IPS-20b (cell line): ENCODE measurements at regions not wholly inside any gene's neighbourhood (a gene's known extent, or its start where the extent isn't known, plus 50 kb on each side); places are given as distances from the start of the nearest gene placed in this dataset.

Experiments used
- H3K27ac ChIP-seq: one replicate; pipeline ENCODE4 v1.5.1; 2013; ENCODE audit warnings: low read length
- H3K27me3 ChIP-seq: 2 replicates; pipeline ENCODE4 v1.6.1; 2013; ENCODE audit warnings: mild to moderate bottlenecking, low read length, inconsistent platforms; ENCODE audit not compliant: insufficient read depth
- H3K36me3 ChIP-seq: 2 replicates; pipeline ENCODE4 v1.6.1; 2013; ENCODE audit warnings: low read depth, mild to moderate bottlenecking, inconsistent platforms, low read length, moderate library complexity; ENCODE audit not compliant: insufficient read depth
- H3K4me1 ChIP-seq: 2 replicates; pipeline ENCODE4 v1.6.1; 2013; ENCODE audit warnings: mild to moderate bottlenecking, control low read depth, inconsistent platforms, low read length, moderate library complexity; ENCODE audit not compliant: insufficient read depth
- H3K4me3 ChIP-seq: 2 replicates; pipeline ENCODE4 v1.5.1; 2013; ENCODE audit warnings: mild to moderate bottlenecking, low read length, inconsistent platforms
- H3K9ac ChIP-seq: 2 replicates; pipeline ENCODE4 v1.6.1; 2013; ENCODE audit warnings: low read depth, mild to moderate bottlenecking, inconsistent platforms, low read length, moderate library complexity
- H3K9me3 ChIP-seq: 2 replicates; pipeline ENCODE4 v1.6.1; 2013; ENCODE audit warnings: mild to moderate bottlenecking, low read depth, low read length, inconsistent platforms; ENCODE audit not compliant: insufficient read depth

- Histone ChIP-seq H3K36me3 (no peaks in the 10 kb centered on the region), H3K9ac (no peak overlapping the region), H3K4me3 (no peak overlapping the region), H3K4me1 (peaks cover 11% of the 10 kb centered on the region; the same call in 1 of the 2 replicates), H3K27ac (no peak overlapping the region), H3K27me3 (no peaks in the 10 kb centered on the region), H3K9me3 (no peaks in the 10 kb centered on the region)
Observed at GRCh38 chr5:167602067-167602466, 689.4 kb upstream of the WWC1 start.

GRCh38 chr5:167603135-167603534 lies 688.3 kb upstream of the WWC1 start:
- H3K4me1 ChIP-seq: peaks cover 11% of the 10 kb centered on the region; the same call in 1 of the 2 replicates
- H3K9me3 ChIP-seq: no peaks in the 10 kb centered on the region
- no peak overlapping the region for H3K9ac ChIP-seq
- H3K4me3 ChIP-seq: no peak overlapping the region
- no peaks in the 10 kb centered on the region for H3K27me3 ChIP-seq
- H3K27ac ChIP-seq: no peak overlapping the region
- H3K36me3 ChIP-seq: no peaks in the 10 kb centered on the region

GRCh38 chr5:167608390-167609272 lies 682.8 kb upstream of the WWC1 start:
- Histone ChIP-seq H3K27ac (no peak overlapping the region), H3K9ac (no peak overlapping the region), H3K4me3 (no peak overlapping the region), H3K36me3 (no peaks in the 10 kb centered on the region), H3K9me3 (no peaks in the 10 kb centered on the region), H3K4me1 (no peaks in the 10 kb centered on the region), H3K27me3 (no peaks in the 10 kb centered on the region)

GRCh38 chr5:167614294-167615021 lies 677.0 kb upstream of the WWC1 start:
- Histone ChIP-seq H3K9me3 (no peaks in the 10 kb centered on the region), H3K4me3 (no peak overlapping the region), H3K27me3 (no peaks in the 10 kb centered on the region), H3K4me1 (no peaks in the 10 kb centered on the region), H3K9ac (no peak overlapping the region), H3K36me3 (no peaks in the 10 kb centered on the region), H3K27ac (no peak overlapping the region)

GRCh38 chr5:167616043-167616890 lies 675.2 kb upstream of the WWC1 start:
- no peaks in the 10 kb centered on the region for H3K9me3 ChIP-seq
- no peaks in the 10 kb centered on the region for H3K27me3 ChIP-seq
- no peak overlapping the region for H3K4me3 ChIP-seq
- no peak overlapping the region for H3K9ac ChIP-seq
- no peaks in the 10 kb centered on the region for H3K4me1 ChIP-seq
- no peaks in the 10 kb centered on the region for H3K36me3 ChIP-seq
- H3K27ac ChIP-seq: no peak overlapping the region

- Histone ChIP-seq H3K36me3 (no peaks in the 10 kb centered on the region), H3K27me3 (no peaks in the 10 kb centered on the region), H3K4me3 (no peak overlapping the region), H3K9me3 (no peaks in the 10 kb centered on the region), H3K27ac (no peak overlapping the region), H3K9ac (no peak overlapping the region), H3K4me1 (no peaks in the 10 kb centered on the region)
Observed at GRCh38 chr5:167623354-167623753, 668.1 kb upstream of the WWC1 start.

- Histone ChIP-seq H3K9ac (no peak overlapping the region), H3K9me3 (no peaks in the 10 kb centered on the region), H3K36me3 (no peaks in the 10 kb centered on the region), H3K4me1 (no peaks in the 10 kb centered on the region), H3K4me3 (no peak overlapping the region), H3K27me3 (no peaks in the 10 kb centered on the region), H3K27ac (no peak overlapping the region)
Observed at GRCh38 chr5:167624053-167624452, 667.4 kb upstream of the WWC1 start.

GRCh38 chr5:167626341-167627123 lies 664.9 kb upstream of the WWC1 start:
- Histone ChIP-seq H3K9me3 (no peaks in the 10 kb centered on the region), H3K27ac (no peak overlapping the region), H3K36me3 (no peaks in the 10 kb centered on the region), H3K4me1 (no peaks in the 10 kb centered on the region), H3K27me3 (no peaks in the 10 kb centered on the region), H3K9ac (no peak overlapping the region), H3K4me3 (no peak overlapping the region)

- no peaks in the 10 kb centered on the region for H3K36me3 ChIP-seq
- H3K27me3 ChIP-seq: no peaks in the 10 kb centered on the region
- H3K4me3 ChIP-seq: no peak overlapping the region
- H3K9me3 ChIP-seq: no peaks in the 10 kb centered on the region
- no peak overlapping the region for H3K9ac ChIP-seq
- H3K4me1 ChIP-seq: no peaks in the 10 kb centered on the region
- H3K27ac ChIP-seq: no peak overlapping the region
Observed at GRCh38 chr5:167629634-167630033, 661.8 kb upstream of the WWC1 start.

- Histone ChIP-seq H3K9me3 (no peaks in the 10 kb centered on the region), H3K4me3 (no peak overlapping the region), H3K4me1 (no peaks in the 10 kb centered on the region), H3K9ac (no peak overlapping the region), H3K36me3 (no peaks in the 10 kb centered on the region), H3K27ac (no peak overlapping the region), H3K27me3 (no peaks in the 10 kb centered on the region)
Observed at GRCh38 chr5:167631191-167631590, 660.3 kb upstream of the WWC1 start.

GRCh38 chr5:167633114-167633513 lies 658.3 kb upstream of the WWC1 start:
- Histone ChIP-seq H3K9ac (no peak overlapping the region), H3K4me3 (no peak overlapping the region)

More at GRCh38 chr5:167633114-167633513, 658.3 kb upstream of the WWC1 start:
- H3K36me3 ChIP-seq: no peaks in the 10 kb centered on the region
- H3K9me3 ChIP-seq: no peaks in the 10 kb centered on the region
- H3K27ac ChIP-seq: no peak overlapping the region
- no peaks in the 10 kb centered on the region for H3K4me1 ChIP-seq
- no peaks in the 10 kb centered on the region for H3K27me3 ChIP-seq
